DMS53 treated with DMSO at 0.1 percent for 48 hours (cell line): ENCODE measurements at regions not wholly inside any gene's neighbourhood (a gene's known extent, or its start where the extent isn't known, plus 50 kb on each side); places are given as distances from the start of the nearest gene placed in this dataset.

Experiments
- DNase-seq: peaks from one replicate; lab custom pipeline; 2025; ENCODE audit not compliant: unreplicated experiment; lab: John Stamatoyannopoulos, UW

DNA sequence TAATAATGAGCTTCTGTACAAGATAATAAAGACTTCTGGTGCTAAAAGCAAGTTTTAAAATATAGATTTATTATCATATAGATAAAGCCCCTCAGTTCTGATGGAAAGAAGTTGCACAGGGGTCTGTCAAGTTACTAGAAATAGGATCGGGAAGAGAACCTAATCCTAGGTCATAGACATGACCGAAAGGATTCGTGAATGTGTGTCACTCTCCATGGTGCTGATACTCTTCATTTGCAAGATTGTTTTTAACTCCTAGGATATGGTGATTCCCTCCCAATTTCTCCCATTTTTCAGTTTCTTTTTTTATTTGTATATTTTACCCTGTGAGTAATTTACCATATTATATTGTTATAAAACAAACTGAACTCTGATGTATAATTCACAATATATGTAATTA lies 58.9 kb upstream of the CTNNA2 start:
- DNase-seq = no peak

GRCh38 chr2:79452651-79453050 lies 60.2 kb upstream of the CTNNA2 start:
- no peak for DNase-seq

- no peak for DNase-seq
These were observed 65.4 kb upstream of the CTNNA2 start for GRCh38 chr2:79447463-79447862.

- DNase-seq = no peak
These were observed 66.5 kb upstream of the CTNNA2 start for GRCh38 chr2:79446313-79446712.

DNA sequence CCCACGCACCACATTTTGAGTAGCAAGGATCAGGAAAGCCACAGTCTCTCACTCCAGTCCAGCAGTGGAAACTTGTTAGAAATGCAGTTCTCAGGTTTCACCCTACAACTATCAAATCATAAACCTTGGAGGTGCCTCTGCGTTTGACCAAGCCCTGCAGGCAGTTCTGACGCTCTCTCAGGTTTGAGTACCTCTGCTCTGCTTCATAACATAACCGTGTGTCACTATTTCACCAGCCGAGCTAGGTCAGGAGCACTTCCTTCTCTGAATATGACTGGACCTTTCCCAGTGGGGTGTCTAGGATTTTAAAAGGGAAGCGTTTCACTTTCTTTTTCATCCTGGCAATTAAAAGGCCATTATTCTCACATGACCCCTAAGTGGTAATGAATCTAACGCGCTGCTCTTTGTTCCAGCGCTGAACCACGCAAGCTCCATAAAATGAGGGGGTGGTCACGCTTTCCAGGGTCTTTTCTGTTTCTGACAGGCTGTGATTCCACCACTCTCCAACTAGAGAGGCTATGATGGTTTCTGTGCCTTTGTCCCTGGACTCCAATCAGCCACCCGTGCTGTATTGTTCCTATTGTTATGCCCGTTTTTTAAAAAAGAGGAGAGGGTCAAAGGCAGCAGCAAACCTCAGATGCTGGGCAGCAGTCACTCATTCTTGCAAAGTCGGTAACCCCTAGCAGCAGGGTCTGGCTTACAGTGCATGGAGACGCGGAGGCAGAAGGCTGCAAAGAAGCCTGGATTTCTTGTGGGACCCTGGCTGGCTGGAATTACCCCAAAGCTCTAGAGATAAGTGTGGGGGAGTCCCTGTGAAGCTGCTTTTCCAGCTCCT lies 75.2 kb upstream of the CTNNA2 start:
- DNase-seq = no peak

- DNase-seq = no peak
These were observed 78.5 kb upstream of the CTNNA2 start for GRCh38 chr2:79434362-79434761.

GRCh38 chr2:79432731-79433146 lies 80.1 kb upstream of the CTNNA2 start:
- DNase-seq = no peak

- no peak for DNase-seq
These were observed 84.1 kb upstream of the CTNNA2 start for GRCh38 chr2:79428745-79429144.

- no peak for DNase-seq
These were observed 98.2 kb upstream of the CTNNA2 start for GRCh38 chr2:79414690-79415089.

- DNase-seq = no peak
These were observed 118.4 kb upstream of the CTNNA2 start for GRCh38 chr2:79394485-79394859.

- no peak for DNase-seq
These were observed 118.9 kb upstream of the CTNNA2 start for GRCh38 chr2:79393806-79394484.

DNA sequence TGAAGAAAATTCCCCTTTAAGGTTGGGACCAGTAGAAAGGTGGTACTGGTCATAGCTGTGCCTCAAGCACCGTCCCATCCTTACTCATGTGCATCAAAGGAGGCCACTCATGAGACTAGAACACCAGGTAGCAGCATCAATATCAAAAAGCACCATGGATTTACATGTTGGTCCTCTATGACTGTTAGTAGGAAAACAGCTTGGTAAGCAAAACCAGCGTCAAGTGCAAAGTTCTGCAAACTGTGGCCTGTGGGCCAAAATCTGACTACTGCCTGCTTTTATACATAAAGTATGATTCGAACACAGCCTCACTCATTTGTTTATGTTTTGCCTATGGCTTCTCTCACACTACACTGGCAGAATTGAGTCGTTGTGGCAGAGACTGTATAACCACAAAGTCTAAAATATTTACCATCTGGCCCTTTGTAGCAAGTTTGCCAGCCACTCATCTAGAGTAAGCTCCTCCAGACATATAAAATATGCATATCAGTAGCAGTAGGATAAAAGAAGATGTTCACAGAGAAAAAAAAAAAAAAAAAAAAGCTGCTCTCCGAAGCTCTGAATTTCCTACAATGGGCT lies 119.7 kb upstream of the CTNNA2 start:
- no peak for DNase-seq

GRCh38 chr2:79389481-79389880 lies 123.4 kb upstream of the CTNNA2 start:
- no peak for DNase-seq

GRCh38 chr2:79388024-79388423 lies 124.8 kb upstream of the CTNNA2 start:
- no peak for DNase-seq

DNA sequence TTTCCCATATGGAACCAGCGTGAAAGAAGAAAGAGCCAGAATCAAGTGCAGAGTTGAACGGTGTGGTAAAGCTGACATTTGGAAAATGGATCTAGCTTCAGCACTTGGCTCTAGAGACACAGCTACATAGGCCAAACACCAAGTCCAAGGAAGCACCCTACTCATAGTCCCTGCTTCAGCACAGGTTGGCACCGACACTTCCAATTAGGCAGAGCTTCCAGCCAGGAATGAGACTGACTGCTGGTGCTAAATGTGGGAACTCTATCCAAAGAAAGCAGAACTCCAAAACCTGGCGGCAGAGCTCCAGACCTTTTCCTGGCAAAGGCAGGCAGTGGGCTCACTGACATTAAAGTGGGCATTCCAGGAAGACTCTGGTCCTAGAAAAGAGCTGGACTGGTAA lies 125.4 kb upstream of the CTNNA2 start:
- DNase-seq = no peak

- no peak for DNase-seq
These were observed 129.2 kb upstream of the CTNNA2 start for GRCh38 chr2:79383681-79384080.

GRCh38 chr2:79375817-79376216 lies 137.0 kb upstream of the CTNNA2 start:
- DNase-seq = no peak

DNA sequence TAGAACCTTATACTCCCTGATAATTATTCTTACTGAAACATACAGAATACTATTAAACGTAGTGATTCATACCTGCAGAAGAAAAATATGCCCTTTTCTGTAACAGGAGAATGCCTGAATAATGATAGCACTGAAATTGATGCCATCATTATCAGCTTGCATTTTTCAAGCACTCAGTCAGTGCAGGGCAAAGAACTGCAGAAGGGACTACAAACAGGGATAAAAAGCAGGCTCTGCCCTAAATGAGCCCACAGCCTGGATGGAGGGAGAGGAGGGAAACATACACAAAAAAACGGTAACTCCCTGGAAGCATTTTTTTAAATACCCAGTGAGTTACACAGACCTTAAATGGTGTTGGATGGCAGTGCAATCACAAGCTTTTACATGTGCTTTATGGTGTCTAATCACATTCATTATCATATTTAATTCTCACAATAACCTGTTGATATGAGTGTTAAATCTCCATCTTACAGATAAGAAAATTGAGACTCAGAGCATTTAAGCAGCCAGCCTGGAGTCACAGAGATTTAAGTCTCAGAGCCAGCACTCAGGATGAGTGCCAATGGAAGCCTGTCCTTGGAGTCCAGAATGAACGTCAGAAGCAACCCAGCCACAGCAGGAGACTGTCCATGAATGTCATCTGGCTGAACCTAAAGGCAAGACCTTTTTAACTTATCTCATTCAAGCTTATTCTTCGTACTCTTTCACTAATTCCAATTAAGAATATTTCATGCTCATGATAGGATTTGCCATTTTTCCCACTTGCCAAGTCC lies 139.3 kb upstream of the CTNNA2 start:
- no peak for DNase-seq

GRCh38 chr2:79370976-79371538 lies 141.8 kb upstream of the CTNNA2 start:
- DNase-seq = no peak

DNA sequence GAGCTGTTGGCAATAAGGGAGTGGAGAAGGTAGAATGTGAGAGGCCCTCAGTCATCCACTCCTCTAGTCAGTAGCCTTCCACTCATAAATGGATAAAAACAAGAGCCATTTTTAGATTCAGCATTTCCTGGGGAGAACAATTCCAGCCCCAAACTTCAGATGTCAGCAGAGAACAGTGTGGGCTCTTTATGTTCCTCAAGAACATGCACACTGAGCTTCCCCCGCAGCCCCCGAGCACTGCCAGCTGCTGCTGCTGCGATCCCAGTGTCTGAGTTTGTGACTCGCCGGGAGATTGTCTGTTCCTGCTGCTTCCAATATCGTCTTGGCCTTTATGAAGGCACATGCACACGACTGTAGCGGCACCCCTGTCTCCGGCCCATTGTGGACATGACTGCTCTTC lies 143.7 kb upstream of the CTNNA2 start:
- no peak for DNase-seq

- DNase-seq = no peak
These were observed 144.7 kb upstream of the CTNNA2 start for GRCh38 chr2:79368116-79368630.
